ENCODE measurements at regions not wholly inside any gene's neighbourhood (a gene's known extent, or its start where the extent isn't known, plus 50 kb on each side); places are given as distances from the start of the nearest gene placed in this dataset.

DNA sequence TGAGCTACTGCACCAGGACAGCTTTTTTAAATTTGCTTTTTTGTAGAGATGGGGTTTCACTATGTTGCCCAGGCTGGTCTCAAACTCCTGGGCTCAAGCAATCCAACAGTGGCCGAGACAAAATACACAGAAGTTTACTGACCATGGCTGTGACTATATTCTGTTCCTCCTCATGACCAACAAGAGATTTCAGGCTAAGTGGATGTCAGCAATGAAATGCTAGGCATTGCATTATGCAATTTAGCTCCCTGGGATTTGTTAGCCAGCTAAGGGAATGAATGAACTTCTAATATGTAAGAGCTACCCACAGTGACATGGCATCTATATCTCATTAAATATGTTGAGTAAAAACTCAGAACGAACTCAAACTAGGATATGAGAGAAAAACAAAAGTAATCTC lies 81.9 kb upstream of the MBOAT2 start:
- TF ChIP-seq, protein P1, sequence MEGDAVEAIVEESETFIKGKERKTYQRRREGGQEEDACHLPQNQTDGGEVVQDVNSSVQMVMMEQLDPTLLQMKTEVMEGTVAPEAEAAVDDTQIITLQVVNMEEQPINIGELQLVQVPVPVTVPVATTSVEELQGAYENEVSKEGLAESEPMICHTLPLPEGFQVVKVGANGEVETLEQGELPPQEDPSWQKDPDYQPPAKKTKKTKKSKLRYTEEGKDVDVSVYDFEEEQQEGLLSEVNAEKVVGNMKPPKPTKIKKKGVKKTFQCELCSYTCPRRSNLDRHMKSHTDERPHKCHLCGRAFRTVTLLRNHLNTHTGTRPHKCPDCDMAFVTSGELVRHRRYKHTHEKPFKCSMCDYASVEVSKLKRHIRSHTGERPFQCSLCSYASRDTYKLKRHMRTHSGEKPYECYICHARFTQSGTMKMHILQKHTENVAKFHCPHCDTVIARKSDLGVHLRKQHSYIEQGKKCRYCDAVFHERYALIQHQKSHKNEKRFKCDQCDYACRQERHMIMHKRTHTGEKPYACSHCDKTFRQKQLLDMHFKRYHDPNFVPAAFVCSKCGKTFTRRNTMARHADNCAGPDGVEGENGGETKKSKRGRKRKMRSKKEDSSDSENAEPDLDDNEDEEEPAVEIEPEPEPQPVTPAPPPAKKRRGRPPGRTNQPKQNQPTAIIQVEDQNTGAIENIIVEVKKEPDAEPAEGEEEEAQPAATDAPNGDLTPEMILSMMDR (IDR thresholded peaks at IDR 0.05) = no peak
- TF ChIP-seq EZH2phosphoT487 (IDR thresholded peaks at IDR 0.05) = no peak
